ENCODE measurements at regions not wholly inside any gene's neighbourhood (a gene's known extent, or its start where the extent isn't known, plus 50 kb on each side); places are given as distances from the start of the nearest gene placed in this dataset.
"Not testable (repeated sequence)": the region's sequence is repeated elsewhere in the genome, so short reads cannot be mapped to it uniquely, and the experiment has no call there.

- Mint-ChIP-seq H3K4me1 (peaks cover 15% of the 10 kb centered on the region), H3K9me3 (peaks cover 71% of the 10 kb centered on the region), H3K36me3 (ENCODE audit: low read depth) (peaks cover 37% of the 10 kb centered on the region), H3K27me3 (ENCODE audit: insufficient read depth) (no peaks in the 10 kb centered on the region), H3K4me3 (no peak overlapping the region), H3K27ac (peak overlapping the region; percentile 60)
- H3K9me3 ChIP-seq (ENCODE audit: control insufficient read depth, low read length) = peaks cover 64% of the 10 kb centered on the region
- no peaks in the 10 kb centered on the region for H3K36me3 ChIP-seq (ENCODE audit: control insufficient read depth, insufficient read depth, low read length)
- no peak for TF ChIP-seq CTCF (conservative IDR thresholded peaks at IDR 0.05)
- no peaks in the 10 kb centered on the region for H3K27me3 ChIP-seq (ENCODE audit: control insufficient read depth, insufficient read depth, low read length, poor library complexity, severe bottlenecking)
- no peak for DNase-seq
- 85 to 86% methylated on average over 6 to 7 of the region's 7 CpGs for WGBS, 2 experiments (ENCODE audit: insufficient coverage in 1 of 2, insufficient read length in 1 of 2)
- H3K9ac ChIP-seq (ENCODE audit: extremely low read depth, low read length, poor library complexity, severe bottlenecking) = peak overlapping the region; percentile 36
- no peak overlapping the region for H3K27ac ChIP-seq (ENCODE audit: low read depth, low read length)
- H3K4me1 ChIP-seq (ENCODE audit: control insufficient read depth, insufficient read depth, low read length) = no peaks in the 10 kb centered on the region
- H3K4me3 ChIP-seq (ENCODE audit: low read length) = peak overlapping the region; percentile 63
Measured at GRCh38 chr3:20280257-20280656, 94.3 kb upstream of the SGO1 start.

DNA sequence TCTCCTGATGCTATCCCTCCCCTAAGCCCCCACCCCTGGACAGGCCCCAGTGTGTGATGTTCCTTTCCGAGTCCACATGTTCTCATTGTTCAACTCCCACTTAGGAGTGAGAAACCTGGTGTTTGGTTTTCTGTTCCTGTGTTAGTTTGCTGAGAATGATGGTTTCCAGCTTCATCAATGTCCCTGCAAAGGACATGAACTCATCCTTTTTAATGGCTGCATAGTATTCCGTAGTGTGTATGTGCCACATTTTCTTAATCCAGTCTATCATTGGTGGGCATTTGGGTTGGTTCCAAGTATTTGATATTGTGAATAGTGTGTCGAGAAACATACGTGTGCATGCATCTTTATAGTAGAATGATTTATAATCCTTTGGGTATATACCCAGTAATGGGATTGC is 80.0 kb upstream of the SGO1 start:
- H3K4me3 Mint-ChIP-seq; DNase-seq; H3K36me3 ChIP-seq (ENCODE audit: control insufficient read depth, insufficient read depth, low read length); H3K4me1 Mint-ChIP-seq; H3K27ac Mint-ChIP-seq; H3K4me3 ChIP-seq (ENCODE audit: low read length); H3K9ac ChIP-seq (ENCODE audit: extremely low read depth, low read length, poor library complexity, severe bottlenecking); H3K27me3 ChIP-seq (ENCODE audit: control insufficient read depth, insufficient read depth, low read length, poor library complexity, severe bottlenecking); H3K4me1 ChIP-seq (ENCODE audit: control insufficient read depth, insufficient read depth, low read length); H3K27ac ChIP-seq (ENCODE audit: low read depth, low read length); H3K27me3 Mint-ChIP-seq (ENCODE audit: insufficient read depth): not testable (repeated sequence)
- Mint-ChIP-seq H3K36me3 (ENCODE audit: low read depth) (peaks cover 21% of the 10 kb centered on the region), H3K9me3 (peaks cover 54% of the 10 kb centered on the region)
- peaks cover 46% of the 10 kb centered on the region for H3K9me3 ChIP-seq (ENCODE audit: control insufficient read depth, low read length)
- 90% methylated on average over 4 of the region's 4 CpGs; no CpG with 5 or more reads in 1 of the 2 experiments for WGBS, 2 experiments (ENCODE audit: insufficient coverage in 1 of 2, insufficient read length in 1 of 2)

GRCh38 chr3:20264900-20265567 is 79.0 kb upstream of the SGO1 start:
- no peak overlapping the region for H3K4me3 Mint-ChIP-seq
- Histone ChIP-seq H3K36me3 (ENCODE audit: control insufficient read depth, insufficient read depth, low read length) (no peaks in the 10 kb centered on the region), H3K4me3 (ENCODE audit: low read length) (no peak overlapping the region), H3K9ac (ENCODE audit: extremely low read depth, low read length, poor library complexity, severe bottlenecking) (no peak overlapping the region), H3K4me1 (ENCODE audit: control insufficient read depth, insufficient read depth, low read length) (no peaks in the 10 kb centered on the region), H3K27me3 (ENCODE audit: control insufficient read depth, insufficient read depth, low read length, poor library complexity, severe bottlenecking) (no peaks in the 10 kb centered on the region), H3K27ac (ENCODE audit: low read depth, low read length) (no peak overlapping the region), H3K9me3 (ENCODE audit: control insufficient read depth, low read length) (peaks cover 42% of the 10 kb centered on the region)
- peak overlapping the region; percentile 35 for H3K27ac Mint-ChIP-seq
- peaks cover 15% of the 10 kb centered on the region for H3K36me3 Mint-ChIP-seq (ENCODE audit: low read depth)
- WGBS, 2 experiments (ENCODE audit: insufficient coverage in 1 of 2, insufficient read length in 1 of 2) = 88 to 91% methylated on average over 7 to 11 of the region's 11 CpGs
- H3K27me3 Mint-ChIP-seq (ENCODE audit: insufficient read depth) = no peaks in the 10 kb centered on the region
- TF ChIP-seq CTCF (conservative IDR thresholded peaks at IDR 0.05) = no peak
- DNase-seq = no peak
- H3K4me1 Mint-ChIP-seq = peaks cover 4% of the 10 kb centered on the region
- peaks cover 45% of the 10 kb centered on the region for H3K9me3 Mint-ChIP-seq

DNA sequence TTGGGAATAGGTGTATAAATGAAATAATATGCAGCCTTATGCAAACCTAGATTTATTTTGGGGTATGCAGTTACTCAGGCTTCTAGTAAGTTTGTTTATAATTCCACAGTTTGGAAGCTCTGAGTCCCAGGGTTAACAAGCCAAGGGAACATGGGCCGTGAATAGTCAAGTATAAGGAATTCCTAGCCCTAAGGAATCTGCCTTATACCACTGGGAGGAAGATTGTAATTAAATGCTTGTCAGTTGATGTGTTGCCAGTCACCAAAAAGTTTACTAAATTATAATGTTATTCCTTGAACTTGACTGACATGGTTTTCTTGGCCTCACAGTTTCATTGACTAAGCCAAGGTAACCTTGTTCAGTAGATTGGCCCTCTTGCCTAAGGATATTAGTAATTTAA is 72.4 kb upstream of the SGO1 start:
- Histone ChIP-seq H3K27ac (ENCODE audit: low read depth, low read length) (no peak overlapping the region), H3K4me3 (ENCODE audit: low read length) (no peak overlapping the region), H3K27me3 (ENCODE audit: control insufficient read depth, insufficient read depth, low read length, poor library complexity, severe bottlenecking) (no peaks in the 10 kb centered on the region), H3K36me3 (ENCODE audit: control insufficient read depth, insufficient read depth, low read length) (no peaks in the 10 kb centered on the region), H3K4me1 (ENCODE audit: control insufficient read depth, insufficient read depth, low read length) (no peaks in the 10 kb centered on the region), H3K9me3 (ENCODE audit: control insufficient read depth, low read length) (peaks cover 2% of the 10 kb centered on the region), H3K9ac (ENCODE audit: extremely low read depth, low read length, poor library complexity, severe bottlenecking) (no peak overlapping the region)
- H3K27me3 Mint-ChIP-seq (ENCODE audit: insufficient read depth) = no peaks in the 10 kb centered on the region
- DNase-seq = no peak
- no peak overlapping the region for H3K27ac Mint-ChIP-seq
- H3K9me3 Mint-ChIP-seq = peaks cover 1% of the 10 kb centered on the region
- no peak overlapping the region for H3K4me3 Mint-ChIP-seq
- no peaks in the 10 kb centered on the region for H3K36me3 Mint-ChIP-seq (ENCODE audit: low read depth)
- WGBS, 2 experiments (ENCODE audit: insufficient coverage in 1 of 2, insufficient read length in 1 of 2) = 88% methylated on average over 1 of the region's 1 CpG; no CpG with 5 or more reads in 1 of the 2 experiments
- peaks cover 7% of the 10 kb centered on the region for H3K4me1 Mint-ChIP-seq
- no peak for TF ChIP-seq CTCF (conservative IDR thresholded peaks at IDR 0.05)

Data from endodermal cell (in vitro differentiated cells).